ENCODE measurements at regions not wholly inside any gene's neighbourhood (a gene's known extent, or its start where the extent isn't known, plus 50 kb on each side); places are given as distances from the start of the nearest gene placed in this dataset.

DNA sequence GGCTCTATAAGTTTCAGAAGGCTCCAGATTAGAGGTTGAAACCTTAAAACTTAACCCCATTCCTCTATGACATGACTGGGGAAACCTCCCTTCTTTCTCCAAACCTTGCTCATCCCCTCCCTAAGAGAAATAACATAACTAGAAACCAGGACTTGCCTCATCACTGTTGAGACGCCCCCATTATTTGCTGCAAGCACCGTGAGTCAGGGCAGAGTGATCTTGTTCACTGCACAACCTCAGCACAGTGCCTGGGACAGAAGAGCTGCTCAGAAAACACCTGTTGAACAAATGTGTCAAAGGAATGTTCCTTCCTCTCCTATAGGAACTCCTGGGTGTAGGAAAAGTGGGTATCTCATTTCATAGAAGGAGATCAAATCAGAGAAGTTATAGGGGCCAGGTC, 132.7 kb upstream of the CTAGE1 start:
- TF ChIP-seq, protein P1, sequence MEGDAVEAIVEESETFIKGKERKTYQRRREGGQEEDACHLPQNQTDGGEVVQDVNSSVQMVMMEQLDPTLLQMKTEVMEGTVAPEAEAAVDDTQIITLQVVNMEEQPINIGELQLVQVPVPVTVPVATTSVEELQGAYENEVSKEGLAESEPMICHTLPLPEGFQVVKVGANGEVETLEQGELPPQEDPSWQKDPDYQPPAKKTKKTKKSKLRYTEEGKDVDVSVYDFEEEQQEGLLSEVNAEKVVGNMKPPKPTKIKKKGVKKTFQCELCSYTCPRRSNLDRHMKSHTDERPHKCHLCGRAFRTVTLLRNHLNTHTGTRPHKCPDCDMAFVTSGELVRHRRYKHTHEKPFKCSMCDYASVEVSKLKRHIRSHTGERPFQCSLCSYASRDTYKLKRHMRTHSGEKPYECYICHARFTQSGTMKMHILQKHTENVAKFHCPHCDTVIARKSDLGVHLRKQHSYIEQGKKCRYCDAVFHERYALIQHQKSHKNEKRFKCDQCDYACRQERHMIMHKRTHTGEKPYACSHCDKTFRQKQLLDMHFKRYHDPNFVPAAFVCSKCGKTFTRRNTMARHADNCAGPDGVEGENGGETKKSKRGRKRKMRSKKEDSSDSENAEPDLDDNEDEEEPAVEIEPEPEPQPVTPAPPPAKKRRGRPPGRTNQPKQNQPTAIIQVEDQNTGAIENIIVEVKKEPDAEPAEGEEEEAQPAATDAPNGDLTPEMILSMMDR (IDR thresholded peaks at IDR 0.05; ENCODE audit: low read depth, low read length): no peak
- TF ChIP-seq POLR2A (IDR thresholded peaks at IDR 0.05; ENCODE audit: extremely low read depth, insufficient read length): no peak
- TF ChIP-seq MYC (IDR thresholded peaks at IDR 0.05; ENCODE audit: low read depth, low read length): no peak
